ENCODE measurements at regions not wholly inside any gene's neighbourhood (a gene's known extent, or its start where the extent isn't known, plus 50 kb on each side); places are given as distances from the start of the nearest gene placed in this dataset.
"Not testable (repeated sequence)": the region's sequence is repeated elsewhere in the genome, so short reads cannot be mapped to it uniquely, and the experiment has no call there.

DNA sequence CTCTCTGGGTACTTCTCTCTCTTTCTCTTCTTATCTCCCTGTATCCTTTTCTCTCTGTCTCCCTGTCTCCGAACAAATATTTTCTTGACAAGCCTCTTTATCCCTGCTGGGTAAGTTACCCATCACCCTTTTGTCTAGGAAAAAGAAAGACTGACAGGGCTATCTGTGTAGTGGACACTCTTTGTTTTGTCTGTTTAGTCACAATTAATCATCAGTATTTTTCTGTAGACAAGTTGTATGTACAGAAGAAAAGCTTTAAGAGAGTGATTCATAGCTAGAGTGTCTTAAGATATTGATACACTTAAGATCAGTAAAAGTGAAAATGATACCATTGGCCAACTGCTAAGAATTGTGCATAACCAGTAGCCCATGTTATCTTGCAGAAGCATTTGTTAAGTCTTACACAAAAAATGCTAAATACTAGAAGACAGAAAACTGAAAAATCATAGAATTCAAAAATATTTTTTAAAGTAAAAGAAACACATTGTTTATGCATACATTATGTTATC lies 1043.8 kb upstream of the EDIL3 start:
- DNase-seq: no peak

DNA sequence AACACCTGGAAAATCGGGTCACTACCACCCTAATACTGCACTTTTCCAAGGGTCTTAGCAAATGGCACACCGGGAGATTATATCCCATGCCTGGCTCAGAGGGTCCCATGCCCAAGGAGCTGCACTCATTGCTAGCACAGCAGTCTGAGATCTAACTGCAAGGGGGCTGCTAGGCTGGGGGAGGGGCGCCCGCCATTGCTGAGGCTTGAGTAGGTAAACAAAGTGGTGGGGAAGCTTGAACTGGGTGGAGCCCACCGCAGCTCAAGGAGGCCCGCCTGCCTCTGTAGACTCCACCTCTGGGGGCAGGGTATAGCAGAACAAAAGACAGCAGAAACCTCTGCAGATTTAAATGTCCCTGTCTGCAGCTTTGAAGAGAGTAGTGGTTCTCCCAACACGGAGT lies 1047.0 kb upstream of the EDIL3 start:
- DNase-seq: not testable (repeated sequence)

DNA sequence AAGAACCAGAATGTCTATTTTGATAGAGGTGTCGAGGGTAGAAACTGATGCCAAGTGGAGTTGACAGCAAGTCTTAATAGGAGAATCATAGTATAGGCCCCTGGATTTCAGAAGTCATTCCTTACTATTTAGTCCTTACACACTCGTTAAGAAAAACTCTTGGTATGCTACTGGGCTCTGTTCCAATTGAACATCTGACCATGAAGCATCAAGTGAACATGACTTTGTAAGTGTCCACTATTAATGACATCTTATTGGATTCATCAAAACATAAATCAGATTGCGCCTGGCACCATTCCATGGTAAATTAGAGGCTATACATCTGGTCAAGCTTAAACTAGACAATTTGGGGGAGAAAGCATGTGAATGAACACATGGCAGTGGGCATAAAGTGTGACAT lies 1056.5 kb upstream of the EDIL3 start:
- DNase-seq: no peak

DNA sequence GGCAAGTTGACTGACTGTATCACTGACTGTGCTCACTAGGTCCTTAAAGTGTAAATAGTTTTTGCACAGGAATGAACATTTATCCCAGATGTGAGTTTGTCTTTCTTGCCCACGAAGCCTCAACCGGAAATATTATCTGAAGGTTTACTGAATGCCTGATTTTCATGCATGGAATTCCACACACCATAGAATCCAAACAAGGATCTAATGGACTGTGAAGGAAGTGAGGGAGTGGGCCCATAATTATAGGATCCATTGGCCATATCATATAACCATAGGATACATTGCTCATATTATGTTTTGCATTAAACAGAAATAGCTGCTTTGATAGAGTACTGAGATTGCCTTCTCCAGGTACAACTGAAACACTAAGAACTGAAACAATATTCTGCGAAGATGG lies 1057.2 kb upstream of the EDIL3 start:
- no peak for DNase-seq

DNA sequence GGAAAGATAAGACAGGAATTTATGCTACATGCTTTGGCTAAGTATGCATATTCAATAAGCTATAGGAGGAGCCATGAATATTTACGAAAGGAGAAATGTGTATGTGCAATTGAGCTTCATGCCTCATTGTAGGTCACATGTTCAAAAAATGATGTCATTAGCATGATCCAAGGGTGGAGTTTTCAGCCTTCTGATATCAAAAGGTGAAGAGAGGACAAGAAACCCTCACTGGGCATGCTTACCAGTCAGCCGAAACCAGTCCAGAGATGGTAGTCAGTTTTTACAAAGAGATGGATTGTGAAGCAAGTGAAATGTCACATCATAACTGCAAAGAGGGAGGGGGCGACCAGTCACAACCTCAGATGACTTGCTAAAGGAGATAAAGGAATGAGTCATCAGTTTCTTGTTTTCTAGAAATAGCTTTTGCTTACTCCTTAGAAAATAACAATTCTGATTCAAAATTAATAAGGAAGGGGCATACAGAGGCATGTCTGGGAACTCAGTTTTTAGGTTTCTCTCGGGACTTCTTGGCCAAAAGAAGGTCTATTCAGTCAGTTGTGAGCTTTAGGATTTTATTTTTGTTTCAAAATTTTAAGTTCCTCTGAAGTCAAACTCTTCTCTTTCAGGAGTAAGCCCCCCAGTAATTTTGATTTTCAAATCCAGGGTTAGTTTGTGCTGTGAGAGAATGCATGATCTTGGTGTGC lies 1067.8 kb upstream of the EDIL3 start:
- DNase-seq: no peak

DNA sequence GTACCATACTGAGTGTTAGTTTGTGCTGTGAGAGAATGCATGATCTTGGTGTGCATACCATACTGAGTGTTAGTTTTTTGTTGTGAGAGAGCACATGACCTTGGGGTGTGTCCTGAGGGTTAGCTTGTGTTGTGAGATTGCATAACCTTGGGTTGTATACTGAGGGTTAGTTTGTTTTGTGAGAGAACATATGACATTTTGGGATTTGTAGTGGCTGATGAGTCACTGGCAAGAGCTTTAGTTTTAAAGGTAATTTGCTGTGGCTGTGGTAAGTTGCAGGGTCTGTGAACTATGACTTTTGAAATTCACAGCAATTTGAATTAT lies 1068.3 kb upstream of the EDIL3 start:
- DNase-seq: no peak

DNA sequence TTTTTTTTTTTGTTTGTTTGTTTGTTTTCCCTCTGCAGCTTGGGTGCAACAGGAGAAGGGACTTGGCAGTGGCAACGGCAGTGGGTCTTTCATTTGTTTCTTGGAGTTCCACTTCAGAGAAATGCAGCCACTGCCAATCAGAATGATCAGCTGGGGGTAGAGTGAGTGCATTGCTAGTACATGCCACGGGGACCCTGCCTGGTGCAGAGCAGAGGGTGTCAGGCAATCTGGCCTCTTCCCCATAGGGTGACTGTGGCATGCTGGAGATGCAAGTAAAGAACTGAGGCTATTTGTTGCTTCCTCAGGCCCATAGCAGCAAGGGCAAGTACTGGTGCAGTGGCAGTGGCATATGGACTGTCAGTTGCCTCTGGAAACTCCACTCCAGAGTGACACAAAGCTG lies 1073.6 kb upstream of the EDIL3 start:
- DNase-seq: no peak

DNA sequence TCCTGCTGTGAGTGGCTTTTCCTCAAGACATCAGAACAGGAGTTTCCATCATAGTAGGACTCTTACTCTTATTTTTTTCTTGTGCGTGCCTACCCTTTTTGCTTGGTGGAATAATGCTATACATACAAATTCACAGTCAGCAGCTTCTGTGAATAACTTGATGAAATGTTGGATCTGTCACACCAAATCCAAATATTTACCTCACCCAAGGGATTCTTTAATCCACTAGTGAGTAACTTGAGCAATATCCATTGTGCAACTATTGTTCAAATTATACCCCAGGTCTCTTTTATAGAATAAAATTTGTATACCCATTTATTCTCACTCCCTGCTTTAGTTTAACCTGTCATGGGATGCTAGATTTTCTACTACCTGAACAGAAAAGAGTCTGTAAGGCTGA lies 1078.3 kb upstream of the EDIL3 start:
- DNase-seq: no peak

DNA sequence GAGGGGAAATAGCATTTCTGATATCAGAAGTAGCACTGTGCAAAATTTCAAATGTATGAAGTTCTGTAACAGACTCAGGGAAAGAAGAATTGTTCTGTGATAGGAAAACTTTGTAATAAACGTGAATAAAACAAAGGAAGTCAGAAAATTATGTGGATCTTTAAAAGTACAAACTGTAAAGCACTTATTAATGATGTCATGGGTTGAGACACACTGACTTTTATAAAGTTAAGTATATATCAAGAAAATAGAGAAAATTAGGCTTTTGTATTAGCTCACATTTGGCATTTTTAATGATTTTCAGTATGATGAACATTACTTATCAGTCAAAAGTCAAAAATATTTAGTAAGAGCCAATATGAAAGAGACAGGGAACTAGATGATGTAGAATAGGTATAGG lies 1081.7 kb upstream of the EDIL3 start:
- DNase-seq: no peak

DNA sequence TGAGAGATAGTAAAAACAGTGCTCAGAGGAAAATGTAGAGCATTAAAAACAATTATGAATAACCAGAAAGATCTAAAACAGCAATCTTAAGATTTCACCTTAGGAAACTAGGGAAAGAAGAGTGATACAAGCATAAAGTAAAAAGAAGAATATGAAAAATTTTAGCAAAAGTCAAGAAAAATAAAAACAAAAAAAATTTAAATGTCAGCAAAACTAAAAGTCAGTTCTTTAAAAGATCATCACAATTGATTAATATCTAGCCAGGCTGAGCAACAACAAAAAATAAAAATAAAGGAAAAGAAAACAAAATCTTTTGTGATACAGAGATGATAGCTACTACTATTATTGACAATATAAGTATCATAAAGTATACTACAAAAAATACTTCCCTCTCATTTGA lies 1088.1 kb upstream of the EDIL3 start:
- no peak for DNase-seq

DNA sequence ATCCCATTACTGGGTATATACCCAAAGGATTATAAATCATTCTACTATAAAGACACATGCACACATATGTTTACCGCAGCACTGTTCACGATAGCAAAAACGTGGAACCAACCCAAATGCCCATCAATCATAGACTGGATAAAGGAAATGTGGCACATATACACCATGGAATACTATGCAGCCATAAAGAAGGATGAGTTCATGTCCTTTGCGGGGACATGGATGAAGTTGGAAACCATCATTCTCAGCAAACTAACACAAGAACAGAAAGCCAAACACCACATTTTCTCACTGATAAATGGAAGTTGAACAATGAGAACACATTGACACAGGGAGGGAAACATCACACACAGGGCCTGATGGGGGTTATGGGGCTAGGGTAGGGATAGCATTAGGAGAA lies 1090.5 kb upstream of the EDIL3 start:
- not testable (repeated sequence) for DNase-seq

DNA sequence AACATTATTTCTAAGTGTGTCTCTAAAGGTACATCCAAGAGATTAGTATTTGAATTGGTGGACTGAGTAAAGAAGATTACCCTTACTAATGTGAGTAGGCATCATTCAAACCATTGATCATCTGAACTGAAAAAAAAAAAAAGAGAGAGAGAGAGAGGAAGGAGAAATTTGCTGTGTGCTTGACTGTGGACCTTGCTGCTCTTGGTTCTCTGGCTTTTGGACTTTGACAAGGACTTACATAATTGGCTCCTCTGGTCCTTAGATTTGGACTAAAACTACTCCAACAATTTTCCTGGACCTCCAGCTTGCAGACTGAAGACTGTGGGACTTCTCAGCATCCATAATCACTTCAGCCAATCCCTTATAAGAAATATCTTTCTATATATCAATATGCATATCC lies 1091.9 kb upstream of the EDIL3 start:
- no peak for DNase-seq

DNA sequence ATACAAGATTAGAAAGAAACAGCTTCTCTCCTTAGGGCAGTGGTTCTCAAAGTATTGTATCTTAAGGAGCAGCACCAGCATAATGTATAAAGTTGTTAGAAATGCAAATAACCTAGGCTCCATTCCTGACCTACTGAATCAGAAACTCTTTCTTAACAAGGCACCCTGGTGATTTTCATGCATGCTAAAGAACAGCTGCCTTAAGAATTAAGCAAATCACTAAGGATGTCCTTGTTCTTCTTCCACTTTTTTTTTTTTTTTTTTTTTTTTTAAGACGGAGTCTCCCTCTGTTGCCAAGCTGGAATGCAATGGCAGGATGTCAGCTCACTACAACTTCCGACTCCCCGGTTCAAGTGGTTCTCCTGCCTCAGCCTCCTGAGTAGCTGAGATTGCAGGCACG lies 1095.2 kb upstream of the EDIL3 start:
- DNase-seq: no peak

DNA sequence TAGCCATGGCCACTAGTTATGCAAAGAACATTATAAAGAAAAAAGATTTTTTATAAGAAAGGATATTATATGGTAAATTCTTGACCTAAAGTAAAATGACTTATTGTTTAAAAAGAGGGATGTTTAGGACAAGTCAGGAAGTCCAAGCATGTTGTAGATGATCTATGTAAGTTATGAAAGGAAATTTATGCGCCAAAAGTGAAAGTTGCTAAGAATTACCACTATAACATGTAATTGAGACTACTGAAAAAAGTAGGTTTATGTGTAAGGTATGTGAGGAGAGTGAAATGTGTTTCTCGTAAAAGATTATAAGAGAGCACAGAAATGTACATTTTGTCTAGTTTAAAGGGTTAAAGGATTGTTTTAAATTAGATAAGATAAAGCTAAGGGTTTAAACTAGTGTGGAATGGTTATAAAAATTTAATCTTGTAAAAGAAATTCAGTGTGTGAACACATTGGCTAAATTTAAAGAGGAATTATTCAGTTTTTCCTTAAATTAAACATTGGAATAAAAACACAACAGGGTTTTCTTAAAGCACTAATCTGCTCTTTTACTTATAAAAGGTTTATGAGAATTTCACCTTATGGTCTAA lies 1100.4 kb upstream of the EDIL3 start:
- DNase-seq: no peak

DNA sequence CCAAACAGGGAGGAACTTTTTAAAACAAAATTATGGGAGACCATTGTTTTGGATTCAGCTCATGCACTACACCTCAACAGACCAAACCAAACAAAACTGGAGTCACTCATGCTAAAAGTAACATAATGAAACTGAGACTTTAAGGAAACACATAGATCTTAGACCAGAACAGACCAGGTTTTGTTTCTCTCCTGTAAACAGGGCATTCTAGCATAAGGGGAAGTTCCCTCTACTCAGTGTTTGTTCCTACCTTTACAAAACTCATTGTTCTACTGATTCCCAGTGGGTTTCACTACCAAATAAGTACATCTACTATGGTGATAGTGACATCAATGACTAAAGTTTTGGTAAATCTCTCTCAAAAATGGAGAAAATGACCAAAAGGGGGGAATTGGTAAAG lies 1103.6 kb upstream of the EDIL3 start:
- no peak for DNase-seq

DNA sequence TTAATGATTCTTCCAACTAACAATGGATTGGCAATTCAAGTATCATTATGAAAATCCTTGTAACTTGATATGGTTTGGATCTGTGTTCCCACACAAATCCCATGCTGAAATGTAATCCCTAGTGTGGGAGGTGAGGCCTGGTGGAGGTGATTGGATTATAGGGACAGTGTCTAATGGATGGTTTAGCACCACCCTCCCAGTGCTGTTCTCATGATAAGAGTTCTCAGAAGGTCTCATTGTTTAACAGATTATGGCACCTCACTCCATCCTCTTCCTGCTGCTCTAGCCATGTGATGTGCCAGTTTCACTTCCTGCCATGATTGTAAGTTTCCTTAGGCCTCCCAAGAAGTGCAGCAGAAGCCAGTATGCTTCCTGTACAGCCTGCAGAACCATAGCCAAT lies 1116.2 kb upstream of the EDIL3 start:
- DNase-seq: no peak

DNA sequence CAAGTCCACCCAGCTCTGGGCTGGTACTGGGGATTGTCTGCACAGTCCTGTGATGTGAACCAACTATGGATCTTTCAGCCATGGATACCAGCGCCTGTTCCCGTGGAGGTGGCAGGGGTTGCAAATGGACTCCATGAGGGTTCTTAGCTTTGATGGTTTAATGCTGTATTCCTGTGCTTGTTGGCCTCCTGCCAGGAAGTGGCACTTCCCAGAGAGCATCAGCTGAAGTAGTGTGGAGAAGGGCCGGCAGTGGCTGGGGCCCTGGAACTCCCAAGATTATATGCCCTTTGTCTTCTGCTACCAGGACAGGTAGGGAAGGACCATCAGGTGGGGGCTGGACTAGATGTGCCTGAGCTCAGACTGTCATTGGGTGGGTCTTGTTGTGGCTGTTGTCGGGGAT lies 1104.8 kb upstream of the COX7C start:
- DNase-seq: no peak

DNA sequence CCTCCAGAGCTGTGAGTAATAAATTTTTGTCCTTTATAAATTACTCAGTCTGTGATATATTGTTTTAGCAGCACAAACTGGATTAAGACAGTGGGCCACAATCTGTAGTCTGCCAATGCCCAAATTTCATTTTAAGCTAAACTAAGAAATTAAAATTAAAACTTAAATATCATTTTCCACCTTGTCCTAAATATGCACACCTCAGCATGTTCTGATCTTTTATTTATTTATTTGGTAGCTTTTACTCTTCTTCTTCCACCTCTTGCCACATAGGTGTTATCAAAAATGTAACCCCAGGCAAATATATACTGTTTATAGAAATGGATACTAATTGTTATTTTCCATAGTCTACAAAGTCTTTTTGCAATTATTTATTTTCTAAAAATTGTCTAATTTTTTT lies 1102.2 kb upstream of the COX7C start:
- no peak for DNase-seq

DNA sequence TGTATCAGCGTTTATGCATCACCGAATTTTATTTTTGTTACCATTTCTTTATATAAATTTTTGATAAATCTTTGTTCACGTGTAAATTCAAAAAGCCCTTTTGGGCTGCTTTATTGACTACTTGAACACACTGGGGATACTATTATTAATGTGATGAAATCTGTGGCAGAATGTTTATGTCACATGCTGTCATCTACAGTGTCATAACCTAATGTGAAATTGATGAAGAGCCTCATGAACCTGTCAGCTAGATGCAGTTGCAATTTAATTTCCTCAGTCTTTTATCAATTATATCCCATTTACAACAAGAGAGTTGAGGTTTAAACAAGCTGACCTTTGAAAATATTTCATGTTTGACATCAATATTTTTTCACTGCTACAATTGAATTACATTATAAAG lies 1100.4 kb upstream of the COX7C start:
- DNase-seq: no peak

DNA sequence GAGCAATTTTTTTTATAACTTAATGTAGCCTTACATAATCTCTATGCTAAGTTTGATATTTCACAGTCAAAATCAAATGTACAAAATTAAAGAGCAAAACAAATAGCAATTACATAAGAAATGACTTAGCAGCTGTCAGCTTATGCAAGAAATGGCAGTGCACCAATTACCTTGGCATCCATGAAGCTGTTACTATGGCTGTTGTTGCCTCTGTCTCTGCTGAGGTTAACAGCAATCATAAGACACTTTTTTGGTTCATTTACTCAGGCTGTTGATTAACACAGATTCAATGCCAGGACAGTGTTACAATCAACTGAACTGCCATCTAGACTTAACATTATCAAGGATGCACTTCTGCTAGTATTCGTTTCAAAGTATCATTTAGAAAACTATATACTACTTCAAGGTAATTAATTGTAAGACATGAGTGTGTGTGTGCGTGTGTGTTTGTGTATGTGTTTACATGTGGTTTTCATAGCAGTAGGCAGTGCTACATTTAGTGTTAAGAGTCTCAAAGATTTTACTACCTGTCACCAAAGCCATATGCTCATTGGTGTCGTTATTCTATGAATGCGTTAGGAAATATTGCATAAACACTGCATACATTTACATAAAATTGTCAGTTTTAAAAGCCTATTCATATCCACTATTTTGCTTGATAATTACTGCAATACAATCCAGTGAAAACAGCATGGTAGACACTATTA lies 1084.2 kb upstream of the COX7C start:
- DNase-seq: no peak

DNA sequence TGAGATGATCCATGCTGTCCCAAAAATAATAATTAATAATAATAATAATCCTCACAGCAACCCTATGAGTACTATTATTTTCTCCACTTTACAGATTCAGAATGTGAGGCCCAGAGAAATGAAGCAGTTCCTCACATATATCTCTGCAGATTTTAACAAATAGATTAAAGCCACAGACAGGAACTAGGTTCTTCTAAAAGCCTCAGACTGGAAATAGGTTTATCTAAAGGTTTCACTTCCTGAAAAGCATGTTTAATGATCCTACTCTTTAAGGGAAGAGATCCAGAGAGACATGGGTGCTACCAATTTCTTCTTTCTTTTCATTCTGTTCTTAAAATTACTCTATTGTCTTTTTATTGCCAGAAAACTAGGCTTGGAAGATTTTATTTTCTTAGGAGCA lies 1079.4 kb upstream of the COX7C start:
- no peak for DNase-seq

DNA sequence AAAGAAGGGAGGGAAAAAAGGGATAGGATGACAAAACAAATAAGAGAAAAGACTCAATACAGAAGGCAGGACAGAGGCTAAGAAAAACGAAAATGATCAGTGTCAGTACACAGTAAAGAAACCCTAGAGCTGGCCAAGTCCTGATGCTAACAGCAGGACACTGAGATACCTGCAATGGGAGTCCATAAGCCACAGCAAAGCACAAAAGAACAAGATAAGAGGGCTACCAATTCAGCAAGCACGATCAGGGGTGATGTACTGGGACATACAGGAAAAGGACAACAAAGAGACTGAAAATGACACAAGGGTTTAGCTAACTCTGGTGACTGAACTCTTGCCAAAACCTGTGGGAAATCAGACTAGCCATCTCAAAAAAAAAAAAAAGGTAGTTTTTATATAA lies 1072.6 kb upstream of the COX7C start:
- no peak for DNase-seq

DNA sequence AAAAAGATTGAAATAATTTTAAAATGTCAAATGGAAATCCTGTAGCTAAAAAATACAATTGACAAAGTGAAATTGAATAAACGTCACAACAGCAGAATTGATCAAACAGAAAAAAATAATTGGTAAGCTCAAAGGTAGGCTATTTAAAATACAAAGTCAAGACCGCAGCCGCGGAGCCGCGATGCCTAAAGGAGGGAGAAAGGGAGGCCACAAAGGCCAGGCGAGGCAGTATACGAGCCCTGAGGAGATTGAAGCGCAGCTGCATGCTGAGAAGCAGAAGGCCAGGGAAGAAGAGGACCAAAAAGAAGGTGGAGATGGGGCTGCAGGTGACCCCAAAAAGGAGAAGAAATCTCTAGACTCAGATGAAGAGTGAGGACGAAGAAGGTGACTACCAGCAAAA lies 1068.5 kb upstream of the COX7C start:
- DNase-seq: no peak

DNA sequence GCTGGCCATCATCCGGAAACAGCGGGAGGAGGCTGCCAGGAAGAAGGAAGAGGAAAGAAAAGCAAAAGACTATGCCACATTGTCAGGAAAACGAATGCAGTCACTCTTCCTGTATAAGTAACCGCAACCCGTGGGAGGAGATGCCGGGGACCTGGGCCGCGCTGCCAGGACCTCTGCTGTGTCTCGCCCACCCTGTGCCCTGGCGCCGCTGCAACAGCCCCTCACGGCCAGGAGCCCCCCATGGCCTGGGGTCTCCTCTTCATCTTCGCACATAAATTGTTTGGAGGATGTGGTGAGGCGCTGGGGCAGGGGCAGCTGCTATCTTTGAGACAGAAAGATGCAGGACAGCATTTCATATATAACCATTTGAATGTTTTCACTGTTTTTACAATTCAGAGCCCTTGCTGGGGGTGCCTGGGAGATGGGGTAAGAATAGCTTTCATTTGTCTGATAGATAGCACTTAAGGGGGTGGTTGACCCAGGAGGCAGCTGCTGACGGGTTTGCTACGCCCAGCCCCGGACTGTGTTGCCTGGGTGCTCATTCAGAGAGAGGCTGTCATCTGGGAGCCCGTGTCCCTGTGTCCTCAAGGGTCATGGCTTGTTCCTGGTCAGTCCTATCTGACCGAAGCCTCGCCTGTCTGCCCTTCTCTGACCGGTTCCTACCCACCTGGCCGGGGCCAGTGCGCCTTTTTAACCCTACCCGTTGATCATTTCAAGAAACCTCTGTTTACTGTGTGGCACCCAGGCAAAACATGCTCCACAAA lies 1067.7 kb upstream of the COX7C start:
- no peak for DNase-seq

All from NCI-H748 treated with DMSO at 0.1 percent for 48 hours (cell line).